Breast epithelium (tissue), 3 donors: ENCODE measurements at regions not wholly inside any gene's neighbourhood (a gene's known extent, or its start where the extent isn't known, plus 50 kb on each side); places are given as distances from the start of the nearest gene placed in this dataset.

ENCODE experiments used
- POLR2A ChIP-seq: fragments of 450-650 bp; IDR thresholded peaks from one replicate; pipeline ENCODE4 v1.6.1; 2016; ENCODE audit warnings: antibody characterized with exemption, mild to moderate bottlenecking, moderate library complexity
- POLR2AphosphoS5 ChIP-seq, 3 donors: sonication (generic); formaldehyde crosslinking; IDR thresholded peaks; one replicate each; pipeline ENCODE4 v1.6.1; 2017; ENCODE audit warnings: antibody characterized with exemption in 3 of 3
- TF ChIP-seq, protein P1 (sequence below), 3 donors: fragments of 450-650 bp; IDR thresholded peaks; one replicate each; pipeline ENCODE4 v1.5.1; 2016 to 2017; ENCODE audit warnings: antibody characterized with exemption in 3 of 3, mild to moderate bottlenecking in 3 of 3, moderate library complexity in 3 of 3

DNA sequence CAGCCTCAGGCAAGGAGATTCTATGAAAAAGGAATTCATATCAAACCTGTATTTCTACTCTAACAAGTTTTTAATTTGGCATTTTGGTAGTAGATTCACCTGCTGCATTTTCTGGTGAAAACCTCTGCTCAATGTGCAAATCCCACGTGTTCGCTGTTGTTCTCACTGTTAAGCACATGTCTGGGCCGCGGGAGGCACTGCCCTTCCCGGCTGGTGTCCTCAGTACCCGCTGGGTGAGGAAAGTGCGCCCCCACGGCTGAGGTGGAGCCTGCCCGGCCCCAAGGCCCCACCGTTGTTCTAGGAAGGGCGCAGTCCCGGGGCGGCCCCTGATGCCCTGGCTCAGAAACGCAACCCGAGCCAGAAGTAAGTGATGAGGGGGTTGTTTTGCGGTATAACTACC lies 193.4 kb upstream of the VWC2 start:
- TF ChIP-seq, protein P1, sequence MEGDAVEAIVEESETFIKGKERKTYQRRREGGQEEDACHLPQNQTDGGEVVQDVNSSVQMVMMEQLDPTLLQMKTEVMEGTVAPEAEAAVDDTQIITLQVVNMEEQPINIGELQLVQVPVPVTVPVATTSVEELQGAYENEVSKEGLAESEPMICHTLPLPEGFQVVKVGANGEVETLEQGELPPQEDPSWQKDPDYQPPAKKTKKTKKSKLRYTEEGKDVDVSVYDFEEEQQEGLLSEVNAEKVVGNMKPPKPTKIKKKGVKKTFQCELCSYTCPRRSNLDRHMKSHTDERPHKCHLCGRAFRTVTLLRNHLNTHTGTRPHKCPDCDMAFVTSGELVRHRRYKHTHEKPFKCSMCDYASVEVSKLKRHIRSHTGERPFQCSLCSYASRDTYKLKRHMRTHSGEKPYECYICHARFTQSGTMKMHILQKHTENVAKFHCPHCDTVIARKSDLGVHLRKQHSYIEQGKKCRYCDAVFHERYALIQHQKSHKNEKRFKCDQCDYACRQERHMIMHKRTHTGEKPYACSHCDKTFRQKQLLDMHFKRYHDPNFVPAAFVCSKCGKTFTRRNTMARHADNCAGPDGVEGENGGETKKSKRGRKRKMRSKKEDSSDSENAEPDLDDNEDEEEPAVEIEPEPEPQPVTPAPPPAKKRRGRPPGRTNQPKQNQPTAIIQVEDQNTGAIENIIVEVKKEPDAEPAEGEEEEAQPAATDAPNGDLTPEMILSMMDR (IDR thresholded peaks at IDR 0.05): no peak
- no peak for TF ChIP-seq POLR2AphosphoS5 (IDR thresholded peaks at IDR 0.05)
- no peak for TF ChIP-seq POLR2A
